HCT116 (cell line): ENCODE measurements at regions not wholly inside any gene's neighbourhood (a gene's known extent, or its start where the extent isn't known, plus 50 kb on each side); places are given as distances from the start of the nearest gene placed in this dataset.

Experiments used
- ATAC-seq: fragments of 200-7000 bp; cut with Tn5 transposase; 2 replicates; pipeline ENCODE4 v1.9.1; 2020; ENCODE audit warnings: mild to moderate bottlenecking, moderate library complexity
- BruUV-seq: library from RNA; stranded (reverse); fragments of 400-500 nt; replicated peaks from 2 replicates; lab custom pipeline; 2021; lab: Mats Ljungman, UMichigan
- CTCF ChIA-PET: fragments of 300-600 bp; sonication (Branson Sonifier 250); formaldehyde crosslinking; loops from one replicate; lab custom pipeline; 2021; ENCODE audit warnings: antibody characterized with exemption; lab: Charles Lee
- POLR2A ChIA-PET: fragments of 300-600, 350-600 bp; sonication (Branson Sonifier 250); formaldehyde crosslinking; loops from one replicate; lab custom pipeline; 2021; ENCODE audit warnings: antibody characterized with exemption; lab: Charles Lee
- RAD21 ChIA-PET, 2 experiments: fragments of 300-600 bp; sonication (Branson Sonifier 250); formaldehyde crosslinking; loops; one replicate each; lab custom pipeline; 2023; ENCODE audit warnings: low total read pairs in 2 of 2; ENCODE audit not compliant: uncharacterized antibody in 2 of 2, unreplicated experiment in 2 of 2, low non-redundant PET in 1 of 2; lab: Charles Lee
- DNase-seq: peaks from one replicate; pipeline ENCODE4 v3.0.0-alpha.2; 2010; ENCODE audit warnings: low read depth, low spot score
- H2AFZ ChIP-seq: fragments of 200-600 bp; shearing (Covaris generic), sonication (generic); 2 replicates; pipeline ENCODE4 v1.6.1; 2017; ENCODE audit warnings: low read depth, mixed run types, mixed read lengths, antibody characterized with exemption, low read length; ENCODE audit not compliant: poor library complexity, severe bottlenecking
- H3K27ac ChIP-seq: 2 replicates; pipeline ENCODE4 v1.5.1; 2012; ENCODE audit warnings: low read depth, low read length
- H3K27me3 ChIP-seq: fragments of 200-600 bp; sonication (generic); 2 replicates; pipeline ENCODE4 v1.6.1; 2016; ENCODE audit warnings: mixed run types, low read length, mixed read lengths; ENCODE audit not compliant: insufficient read depth
- H3K36me3 ChIP-seq, 2 experiments: fragments of 200-500 bp in 1 of 2; fragments of 200-600 bp in 1 of 2; sonication (Bioruptor generic) in 1 of 2; sonication (generic) in 1 of 2; 2 replicates each; pipeline versions ENCODE4 v1.5.1 to v1.6.1; 2014 to 2016; ENCODE audit warnings: low read length in 2 of 2, inconsistent platforms in 1 of 2, mixed read lengths in 1 of 2, mixed run types in 1 of 2; ENCODE audit not compliant: insufficient read depth in 2 of 2, control insufficient read depth in 1 of 2
- H3K4me1 ChIP-seq, 2 experiments: fragments of 200-600 bp in 1 of 2; sonication (generic) in 1 of 2; 2 replicates each; pipeline versions ENCODE4 v1.5.1 to v1.6.1; 2012 to 2017; ENCODE audit warnings: low read length in 2 of 2, inconsistent platforms in 1 of 2, mild to moderate bottlenecking in 1 of 2, mixed read lengths in 1 of 2, mixed run types in 1 of 2, moderate library complexity in 1 of 2; ENCODE audit not compliant: insufficient read depth in 2 of 2, control insufficient read depth in 1 of 2
- H3K4me2 ChIP-seq: fragments of 200-600 bp; sonication (generic); 2 replicates; pipeline ENCODE4 v1.6.1; 2017; ENCODE audit warnings: mixed run types, low read length, mixed read lengths
- H3K4me3 ChIP-seq, 2 experiments: fragments of 200-600 bp in 1 of 2; sonication (generic) in 1 of 2; replicated peaks in 1 of 2; 2 replicates each; pipeline ENCODE4 v1.5.1; 2011 to 2016; ENCODE audit warnings: low read length in 2 of 2, control low read depth in 1 of 2, low read depth in 1 of 2, mild to moderate bottlenecking in 1 of 2, mixed read lengths in 1 of 2, mixed run types in 1 of 2
- H3K79me2 ChIP-seq: fragments of 200-600 bp; sonication (generic); 2 replicates; pipeline ENCODE4 v1.6.1; 2017; ENCODE audit warnings: mild to moderate bottlenecking, mixed run types, low read length, moderate library complexity, mixed read lengths; ENCODE audit not compliant: insufficient read depth
- H3K9ac ChIP-seq: fragments of 200-600 bp; sonication (generic); 2 replicates; pipeline ENCODE4 v1.6.1; 2016; ENCODE audit warnings: low read length, mixed read lengths
- H3K9me2 ChIP-seq: fragments of 200-600 bp; sonication (generic), shearing (Covaris generic); 2 replicates; pipeline ENCODE4 v1.6.1; 2017; ENCODE audit warnings: mixed run types, mild to moderate bottlenecking, moderate library complexity; ENCODE audit not compliant: insufficient read depth
- H3K9me3 ChIP-seq, 2 experiments: fragments of 200-500 bp in 1 of 2; fragments of 200-600 bp in 1 of 2; sonication (Bioruptor generic) in 1 of 2; sonication (generic) in 1 of 2; 2 replicates each; pipeline ENCODE4 v1.6.1; 2014 to 2017; ENCODE audit warnings: low read length in 2 of 2, mixed read lengths in 2 of 2, inconsistent platforms in 1 of 2, low read depth in 1 of 2, mild to moderate bottlenecking in 1 of 2, mixed run types in 1 of 2, moderate library complexity in 1 of 2; ENCODE audit not compliant: control insufficient read depth in 1 of 2, insufficient read depth in 1 of 2
- H4K20me1 ChIP-seq: fragments of 200-600 bp; sonication (generic), shearing (Covaris generic); 2 replicates; pipeline ENCODE4 v1.6.1; 2017; ENCODE audit warnings: mixed run types, mild to moderate bottlenecking, moderate library complexity; ENCODE audit not compliant: insufficient read depth
- CBX3 ChIP-seq: IDR thresholded peaks from 2 replicates; pipeline ENCODE4 v1.6.1; 2012; ENCODE audit warnings: low read depth
- CEBPB ChIP-seq: IDR thresholded peaks from 2 replicates; pipeline ENCODE4 v1.6.1; 2012; ENCODE audit warnings: low read depth
- EGR1 ChIP-seq: IDR thresholded peaks from 2 replicates; pipeline ENCODE4 v1.6.1; 2012; ENCODE audit warnings: low read depth
- EZH2 ChIP-seq: fragments of 200-600 bp; sonication (generic); IDR thresholded peaks from 2 replicates; pipeline ENCODE4 v1.6.1; 2017; ENCODE audit warnings: antibody characterized with exemption, mixed run types
- RAD21 ChIP-seq: IDR thresholded peaks from 2 replicates; pipeline ENCODE4 v1.6.1; 2012; ENCODE audit warnings: low read depth, mild to moderate bottlenecking
- SIN3A ChIP-seq: IDR thresholded peaks from 2 replicates; pipeline ENCODE4 v1.6.1; 2012; ENCODE audit warnings: low read depth
- SP1 ChIP-seq: IDR thresholded peaks from 2 replicates; pipeline ENCODE4 v1.6.1; 2012; ENCODE audit warnings: low read depth
- YY1 ChIP-seq: IDR thresholded peaks from 2 replicates; pipeline ENCODE4 v1.6.1; 2011; ENCODE audit warnings: low read length, low read depth, moderate library complexity, mild to moderate bottlenecking; ENCODE audit not compliant: insufficient replicate concordance; ENCODE audit errors: extremely low read depth
- ZFX ChIP-seq: fragments of 450-650 bp; IDR thresholded peaks from 2 replicates; pipeline ENCODE4 v1.6.1; 2017
- ZNF274 ChIP-seq: fragments of 200-500 bp; sonication (Bioruptor generic); IDR thresholded peaks from 2 replicates; pipeline ENCODE4 v1.6.1; 2014; ENCODE audit warnings: mild to moderate bottlenecking, low read depth, low read length, inconsistent platforms
- intact Hi-C: fragments of 100-400 bp; cut with micrococcal nuclease; formaldehyde crosslinking; loops from 2 replicates; pipeline ENCODE4 v1.10.0; 2022
- TF ChIP-seq, protein P1 (sequence below): IDR thresholded peaks from 2 replicates; pipeline ENCODE4 v1.6.1; 2012
- TF ChIP-seq, protein P2 (sequence below), 3 experiments: fragments of 200-600 bp in 1 of 3; sonication (generic) in 1 of 3; IDR thresholded peaks in 2 of 3; conservative IDR thresholded peaks in 1 of 3; 2 replicates each; pipeline ENCODE4 v1.5.1; 2012 to 2017; ENCODE audit warnings: low read depth in 2 of 3, low read length in 2 of 3, antibody characterized with exemption in 1 of 3, borderline replicate concordance in 1 of 3, control low read depth in 1 of 3, mild to moderate bottlenecking in 1 of 3, mixed read lengths in 1 of 3, mixed run types in 1 of 3, moderate library complexity in 1 of 3; ENCODE audit not compliant: insufficient read depth in 1 of 3

- DNase-seq, result no peak
- Histone ChIP-seq H3K27me3 (no peaks in the 10 kb centered on the region), H3K9me3 (no peaks in the 10 kb centered on the region), H3K79me2 (no peaks in the 10 kb centered on the region), H3K9ac (no peak overlapping the region), H3K4me2 (no peak overlapping the region), H2AFZ (no peak overlapping the region), H3K36me3 (no peaks in the 10 kb centered on the region)
- ChIA-PET RAD21 (no interaction called here), POLR2A (no interaction called here), CTCF (no interaction called here)
- TF ChIP-seq ZNF274, result no peak
- TF ChIP-seq EGR1, result no peak
- TF ChIP-seq, protein P1, sequence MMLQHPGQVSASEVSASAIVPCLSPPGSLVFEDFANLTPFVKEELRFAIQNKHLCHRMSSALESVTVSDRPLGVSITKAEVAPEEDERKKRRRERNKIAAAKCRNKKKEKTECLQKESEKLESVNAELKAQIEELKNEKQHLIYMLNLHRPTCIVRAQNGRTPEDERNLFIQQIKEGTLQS, result no peak
- TF ChIP-seq SIN3A, result no peak
- TF ChIP-seq YY1, result no peak
- TF ChIP-seq CBX3, result no peak
- TF ChIP-seq RAD21, result no peak
- TF ChIP-seq ZFX, result no peak
- no peak for TF ChIP-seq SP1
- TF ChIP-seq CEBPB, result no peak
- TF ChIP-seq, protein P2, sequence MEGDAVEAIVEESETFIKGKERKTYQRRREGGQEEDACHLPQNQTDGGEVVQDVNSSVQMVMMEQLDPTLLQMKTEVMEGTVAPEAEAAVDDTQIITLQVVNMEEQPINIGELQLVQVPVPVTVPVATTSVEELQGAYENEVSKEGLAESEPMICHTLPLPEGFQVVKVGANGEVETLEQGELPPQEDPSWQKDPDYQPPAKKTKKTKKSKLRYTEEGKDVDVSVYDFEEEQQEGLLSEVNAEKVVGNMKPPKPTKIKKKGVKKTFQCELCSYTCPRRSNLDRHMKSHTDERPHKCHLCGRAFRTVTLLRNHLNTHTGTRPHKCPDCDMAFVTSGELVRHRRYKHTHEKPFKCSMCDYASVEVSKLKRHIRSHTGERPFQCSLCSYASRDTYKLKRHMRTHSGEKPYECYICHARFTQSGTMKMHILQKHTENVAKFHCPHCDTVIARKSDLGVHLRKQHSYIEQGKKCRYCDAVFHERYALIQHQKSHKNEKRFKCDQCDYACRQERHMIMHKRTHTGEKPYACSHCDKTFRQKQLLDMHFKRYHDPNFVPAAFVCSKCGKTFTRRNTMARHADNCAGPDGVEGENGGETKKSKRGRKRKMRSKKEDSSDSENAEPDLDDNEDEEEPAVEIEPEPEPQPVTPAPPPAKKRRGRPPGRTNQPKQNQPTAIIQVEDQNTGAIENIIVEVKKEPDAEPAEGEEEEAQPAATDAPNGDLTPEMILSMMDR (IDR thresholded peaks at IDR 0.05 in 2 of 3, conservative IDR thresholded peaks at IDR 0.05 in 1 of 3; ENCODE audit: borderline replicate concordance in 1 of 3, insufficient read depth in 1 of 3, low read depth in 2 of 3, low read length in 2 of 3), result no peak
- TF ChIP-seq EZH2, result no peak
- TF ChIP-seq, all 23 proteins: peak for 0
- no peaks in the 10 kb centered on the region for H4K20me1 ChIP-seq
- BruUV-seq, result no TSS peak
- intact Hi-C loops, result no loop called here
- H3K4me1 ChIP-seq, result no peaks in the 10 kb centered on the region
- H3K9me2 ChIP-seq, result no peaks in the 10 kb centered on the region
- ATAC-seq, result no peak
- H3K27ac ChIP-seq, result no peak overlapping the region
- no peak overlapping the region for H3K4me3 ChIP-seq
These were observed 363.1 kb downstream of the PLPP3 start for GRCh38 chr1:56216218-56216617.
